ENCODE measurements at regions not wholly inside any gene's neighbourhood (a gene's known extent, or its start where the extent isn't known, plus 50 kb on each side); places are given as distances from the start of the nearest gene placed in this dataset.

DNA sequence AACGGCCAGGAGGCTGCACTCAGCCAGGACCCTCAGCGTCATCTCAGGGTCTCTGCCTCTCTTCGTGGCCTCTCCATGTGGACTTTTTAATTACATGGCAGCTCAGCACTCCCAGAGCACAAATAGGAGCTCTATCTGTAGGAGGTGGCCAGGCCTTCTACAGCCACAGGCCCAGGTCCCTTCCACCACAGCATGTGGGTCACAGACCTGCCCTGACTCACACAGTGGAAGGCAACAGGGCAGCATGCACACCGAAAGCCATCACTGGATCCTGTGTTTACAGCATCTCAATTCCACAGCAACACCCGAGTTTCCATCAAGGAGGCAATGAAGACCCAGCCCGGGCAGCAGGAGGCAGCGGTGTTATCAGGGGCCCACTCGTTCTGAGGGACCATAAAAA lies 65.8 kb upstream of the CD93 start:
- H3K27ac ChIP-seq: no peak overlapping the region
- TF ChIP-seq ZFX (IDR thresholded peaks at IDR 0.05; ENCODE audit: borderline replicate concordance) (no peak), CTCF (IDR thresholded peaks at IDR 0.05) (no peak)

DNA sequence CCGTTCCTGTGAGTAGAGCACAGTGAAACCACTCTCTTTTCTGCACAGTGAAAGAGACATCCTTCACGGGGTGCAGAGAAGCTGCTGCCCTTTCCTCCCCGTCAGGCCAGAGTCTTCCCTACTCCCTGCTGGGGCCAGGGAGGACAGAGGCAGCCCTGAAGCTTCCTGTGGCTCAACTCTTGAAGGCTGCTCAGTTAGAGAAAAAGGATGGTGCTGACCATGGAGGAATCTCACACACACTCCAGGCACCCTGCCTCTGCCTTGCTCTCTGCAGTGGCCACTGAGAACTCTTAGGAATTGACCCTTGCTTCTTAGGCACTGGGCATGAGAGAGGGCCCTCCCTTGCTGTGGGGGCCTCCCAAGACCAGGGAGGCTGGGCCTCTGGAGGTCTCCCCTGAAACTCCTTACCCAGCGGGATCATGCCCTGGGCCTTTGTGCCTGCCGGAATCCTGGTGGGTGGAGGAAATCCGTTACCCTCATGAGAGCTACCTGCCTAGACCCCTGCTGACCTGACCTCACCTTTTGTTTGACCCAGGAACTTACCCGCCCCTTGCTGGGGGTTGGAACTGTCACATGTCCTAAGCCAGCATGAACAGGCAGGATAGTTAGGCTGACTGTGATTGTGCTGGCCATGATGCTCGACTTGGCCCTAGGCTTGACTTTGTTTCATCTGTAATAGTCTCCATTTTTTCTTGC lies 65.0 kb upstream of the CD93 start:
- H3K27ac ChIP-seq: no peak overlapping the region
- TF ChIP-seq ZFX (IDR thresholded peaks at IDR 0.05; ENCODE audit: borderline replicate concordance): no peak
- no peak for TF ChIP-seq CTCF (IDR thresholded peaks at IDR 0.05)

DNA sequence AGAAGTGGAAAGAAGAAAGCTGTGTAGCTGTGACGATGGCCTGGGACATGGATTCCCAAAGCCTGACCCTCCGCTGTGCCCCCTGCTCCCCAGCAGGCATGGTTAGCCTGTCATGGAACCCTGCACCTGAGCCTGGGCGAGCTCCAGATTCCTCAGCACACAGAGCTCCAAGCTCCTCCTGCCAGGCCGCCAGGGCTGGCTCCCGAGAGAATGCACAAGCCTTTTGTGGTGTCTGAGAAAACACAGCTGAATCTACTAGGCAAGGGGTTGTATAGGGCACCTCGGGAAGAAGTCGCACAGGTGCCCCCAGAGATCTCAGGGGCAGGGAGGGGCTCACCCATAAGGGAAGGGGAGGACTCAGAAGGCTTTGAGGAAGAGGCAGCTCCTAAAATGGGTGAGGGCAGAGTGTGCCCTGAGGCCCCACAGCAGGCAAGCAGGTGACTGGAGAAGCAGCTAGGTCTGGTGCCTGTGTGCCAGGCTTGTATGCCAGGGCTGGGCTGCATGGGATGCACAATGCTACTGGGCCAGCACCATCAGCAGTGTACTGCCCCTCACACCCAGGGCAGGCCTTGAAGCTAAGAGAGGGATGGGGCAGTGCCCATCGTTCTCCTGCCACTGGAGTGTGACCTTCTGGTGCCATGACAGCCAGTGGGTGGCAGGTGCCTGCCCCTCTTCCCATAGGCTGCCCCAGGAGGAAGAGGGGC lies 64.3 kb upstream of the CD93 start:
- TF ChIP-seq CTCF (IDR thresholded peaks at IDR 0.05) (no peak), ZFX (IDR thresholded peaks at IDR 0.05; ENCODE audit: borderline replicate concordance) (no peak)
- no peak overlapping the region for H3K27ac ChIP-seq

DNA sequence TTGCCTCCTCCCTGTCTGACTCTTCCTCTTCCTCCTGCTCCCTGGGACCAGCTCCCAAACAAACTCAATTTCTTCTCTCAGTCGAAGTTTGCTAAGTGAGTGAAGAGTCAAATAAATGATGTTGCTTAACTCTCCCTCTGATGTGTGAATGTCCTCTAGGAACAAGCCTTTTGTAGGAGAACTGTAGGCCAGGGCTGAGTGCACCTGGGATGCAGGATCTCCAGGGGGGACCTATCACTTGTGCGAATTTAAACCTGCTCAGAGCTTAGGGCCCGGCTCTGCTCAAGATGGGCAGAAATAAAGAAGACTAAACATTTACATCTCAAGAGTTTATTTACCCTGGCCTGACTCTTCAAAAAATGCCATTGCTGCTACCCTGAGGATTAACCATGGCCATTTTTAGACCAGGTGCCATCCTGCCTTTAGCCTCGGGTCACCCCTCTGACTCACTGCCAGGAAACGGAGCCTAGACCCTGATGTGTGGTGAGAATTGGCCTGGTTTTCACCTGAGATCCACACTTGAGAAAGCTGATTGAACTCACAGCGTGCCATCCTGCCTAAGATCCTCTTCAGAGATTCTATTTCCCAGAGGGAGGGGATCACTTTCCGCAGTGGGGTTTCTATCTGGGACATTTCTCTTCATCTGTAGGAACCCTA lies 63.6 kb upstream of the CD93 start:
- no peak for TF ChIP-seq ZFX (IDR thresholded peaks at IDR 0.05; ENCODE audit: borderline replicate concordance)
- no peak for TF ChIP-seq CTCF (IDR thresholded peaks at IDR 0.05)
- no peak overlapping the region for H3K27ac ChIP-seq

- no peak for TF ChIP-seq ZFX (IDR thresholded peaks at IDR 0.05; ENCODE audit: borderline replicate concordance)
- no peak for TF ChIP-seq CTCF (IDR thresholded peaks at IDR 0.05)
- H3K27ac ChIP-seq: no peak overlapping the region
Measured at GRCh38 chr20:23148731-23149570, 62.8 kb upstream of the CD93 start.

DNA sequence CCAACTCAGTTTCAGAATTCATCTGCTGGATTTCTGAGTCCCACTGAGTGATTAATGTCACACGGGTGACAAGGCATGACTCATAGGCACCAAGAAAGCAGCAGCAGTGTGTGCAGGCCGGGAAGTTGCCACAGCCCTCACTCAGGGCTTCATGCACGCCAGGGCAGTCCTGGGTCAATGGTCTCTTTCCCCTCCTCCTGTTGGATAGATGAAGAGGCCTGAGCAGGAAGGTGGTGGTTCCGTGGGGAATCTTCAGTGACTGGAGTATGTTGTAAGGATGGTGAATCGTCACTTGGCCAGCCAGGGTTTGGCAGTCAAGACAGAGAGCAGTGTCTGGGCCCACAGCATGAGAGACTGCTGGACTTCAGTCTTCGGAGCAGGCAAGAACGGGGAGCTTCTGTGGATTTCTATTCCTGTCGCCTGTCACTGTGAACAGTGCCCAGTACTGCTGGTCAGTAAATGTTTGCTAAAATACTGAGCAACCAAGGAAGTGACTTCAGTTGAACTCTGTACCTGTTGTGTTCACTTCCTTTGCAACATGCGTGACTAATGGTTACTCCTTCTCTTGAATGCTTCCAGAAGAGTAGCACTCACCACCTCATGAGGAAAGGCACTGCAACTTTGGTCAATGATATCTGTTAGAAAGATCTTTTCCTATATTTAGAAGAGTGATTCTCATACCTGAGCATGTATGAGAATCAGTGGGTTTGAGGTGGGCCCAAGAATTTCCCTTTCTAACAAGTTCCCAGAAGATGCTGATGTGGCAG lies 62.0 kb upstream of the CD93 start:
- no peak overlapping the region for H3K27ac ChIP-seq

More for the DNA sequence above, 62.0 kb upstream of the CD93 start:
- no peak for TF ChIP-seq CTCF (IDR thresholded peaks at IDR 0.05)
- TF ChIP-seq ZFX (IDR thresholded peaks at IDR 0.05; ENCODE audit: borderline replicate concordance): no peak

All from 22Rv1 (cell line).